HepG2 (cell line): ENCODE measurements at regions not wholly inside any gene's neighbourhood (a gene's known extent, or its start where the extent isn't known, plus 50 kb on each side); places are given as distances from the start of the nearest gene placed in this dataset.
"Not testable (repeated sequence)": the region's sequence is repeated elsewhere in the genome, so short reads cannot be mapped to it uniquely, and the experiment has no call there.

Experiments used
- ATAC-seq: fragments of 200-7000 bp; cut with Tn5 transposase; 3 replicates; pipeline ENCODE4 v1.9.1; 2020; ENCODE audit warnings: mild to moderate bottlenecking, moderate library complexity
- BruUV-seq: library from RNA; stranded (reverse); fragments of 400-500 nt; replicated peaks from 2 replicates; lab custom pipeline; 2021; lab: Mats Ljungman, UMichigan
- CTCF ChIA-PET: fragments of 300-600 bp; formaldehyde crosslinking; extraction: SDS; loops from one replicate; lab custom pipeline; 2021; ENCODE audit warnings: low total read pairs, inconsistent platforms, low intra/inter-chr PET ratio; lab: Yijun Ruan, JAX
- POLR2A ChIA-PET: fragments of 350-600 bp; sonication (Branson Sonifier 250); formaldehyde crosslinking; loops from one replicate; lab custom pipeline; 2020; ENCODE audit warnings: antibody characterized with exemption, inconsistent platforms; lab: Yijun Ruan, JAX
- DNase-seq: peaks from one replicate; pipeline ENCODE4 v3.0.0-alpha.2; 2015; ENCODE audit warnings: low spot score
- FAIRE-seq: peaks from 3 replicates; lab custom pipeline; 2011; peaks lifted over from hg19 to GRCh38; lab: Jason Lieb, UNC
- H2AFZ ChIP-seq: one replicate; pipeline ENCODE4 v1.6.1; 2011; ENCODE audit warnings: low read length, inconsistent platforms
- H3K27ac ChIP-seq: fragments of 300-600 bp; 3 replicates; pipeline ENCODE4 v1.8.0; 2011; ENCODE audit warnings: mixed run types, mild to moderate bottlenecking, mixed read lengths, low read length, inconsistent platforms; ENCODE audit not compliant: insufficient read depth; ENCODE audit errors: extremely low read length
- H3K27me3 ChIP-seq, 2 experiments: fragments of 200-600 bp in 1 of 2; 2 replicates in 1 of 2; 3 replicates in 1 of 2; pipeline versions ENCODE4 v1.6.0 to v1.8.0; 2011; ENCODE audit warnings: low read length in 2 of 2, mild to moderate bottlenecking in 2 of 2, moderate library complexity in 2 of 2, inconsistent platforms in 1 of 2; ENCODE audit not compliant: insufficient read depth in 2 of 2, control insufficient read depth in 1 of 2
- H3K36me3 ChIP-seq, 2 experiments: fragments of 200-600 bp in 1 of 2; replicated peaks in 1 of 2; 2 replicates in 1 of 2; 3 replicates in 1 of 2; pipeline versions ENCODE4 v1.5.1 to v1.8.0; 2011; ENCODE audit warnings: low read length in 2 of 2, inconsistent platforms in 1 of 2; ENCODE audit not compliant: insufficient read depth in 2 of 2, control insufficient read depth in 1 of 2
- H3K4me1 ChIP-seq: 2 replicates; pipeline ENCODE4 v1.5.1; 2012; ENCODE audit warnings: low read length, inconsistent platforms; ENCODE audit not compliant: insufficient read depth
- H3K4me2 ChIP-seq: 2 replicates; pipeline ENCODE4 v1.6.0; 2011; ENCODE audit warnings: low read depth, low read length, inconsistent platforms
- H3K4me3 ChIP-seq, 3 experiments: fragments of 200-600 bp in 1 of 3; sonication (generic), shearing (Covaris generic) in 1 of 3; replicated peaks in 1 of 3; 2 replicates each; pipeline ENCODE4 v1.5.1; 2011 to 2016; ENCODE audit warnings: low read length in 3 of 3, inconsistent platforms in 2 of 3, low read depth in 2 of 3, mild to moderate bottlenecking in 2 of 3, control low read depth in 1 of 3, mixed read lengths in 1 of 3; ENCODE audit not compliant: insufficient read depth in 1 of 3
- H3K79me2 ChIP-seq: one replicate; pipeline ENCODE4 v1.6.1; 2011; ENCODE audit warnings: low read length, inconsistent platforms; ENCODE audit not compliant: insufficient read depth
- H3K9ac ChIP-seq: 2 replicates; pipeline ENCODE4 v1.6.0; 2011; ENCODE audit warnings: mild to moderate bottlenecking, low read depth, low read length, inconsistent platforms; ENCODE audit not compliant: insufficient read depth
- H3K9me3 ChIP-seq: 2 replicates; pipeline ENCODE4 v1.5.1; 2012; ENCODE audit warnings: mild to moderate bottlenecking, low read length
- H4K20me1 ChIP-seq: 2 replicates; pipeline ENCODE4 v1.6.0; 2011; ENCODE audit warnings: inconsistent platforms, mild to moderate bottlenecking, low read length, moderate library complexity; ENCODE audit not compliant: insufficient read depth
- EHMT2 ChIP-seq: fragments of 200-600 bp; sonication (generic); IDR thresholded peaks from 2 replicates; pipeline ENCODE4 v1.7.0; 2017; ENCODE audit warnings: antibody characterized with exemption, low read depth, low read length, borderline replicate concordance
- GABPB1 ChIP-seq: IDR thresholded peaks from 2 replicates; pipeline ENCODE4 v1.6.1; 2016; ENCODE audit warnings: mild to moderate bottlenecking, missing genetic modification reagents, moderate library complexity, missing compliant biosample characterization
- HNF4G ChIP-seq, 2 experiments: sonication (generic) in 1 of 2; formaldehyde crosslinking in 1 of 2; IDR thresholded peaks; 2 replicates each; pipeline versions ENCODE4 v1.4.0 to v1.6.1; 2011 to 2020; ENCODE audit warnings: borderline replicate concordance in 2 of 2, low read depth in 2 of 2, mild to moderate bottlenecking in 2 of 2, low read length in 1 of 2, missing genetic modification reagents in 1 of 2, moderate library complexity in 1 of 2
- HOMEZ ChIP-seq: IDR thresholded peaks from 2 replicates; pipeline ENCODE4 v1.6.1; 2016; ENCODE audit warnings: low read depth
- LCORL ChIP-seq, 2 experiments: fragments of 450-650 bp in 1 of 2; sonication (generic) in 1 of 2; formaldehyde crosslinking in 1 of 2; IDR thresholded peaks; 2 replicates each; pipeline versions ENCODE4 v1.5.0 to v1.6.1; 2017 to 2020; ENCODE audit warnings: antibody characterized with exemption in 1 of 2, missing genetic modification reagents in 1 of 2
- MED1 ChIP-seq: sonication (generic); formaldehyde crosslinking; IDR thresholded peaks from 2 replicates; pipeline ENCODE4 v1.4.0; 2020; ENCODE audit warnings: missing genetic modification reagents
- POGZ ChIP-seq: sonication (generic); formaldehyde crosslinking; IDR thresholded peaks from 2 replicates; pipeline ENCODE4 v1.4.0; 2020; ENCODE audit warnings: mild to moderate bottlenecking, missing genetic modification reagents
- RCOR2 ChIP-seq: IDR thresholded peaks from 2 replicates; pipeline ENCODE4 v1.6.1; 2016; ENCODE audit warnings: missing biosample characterization, missing genetic modification reagents
- RXRA ChIP-seq: sonication (generic); formaldehyde crosslinking; IDR thresholded peaks from 2 replicates; pipeline ENCODE4 v1.5.1; 2020; ENCODE audit warnings: missing genetic modification reagents
- SALL1 ChIP-seq: sonication (generic); formaldehyde crosslinking; IDR thresholded peaks from 2 replicates; pipeline ENCODE4 v1.8.0; 2022; ENCODE audit warnings: mild to moderate bottlenecking, missing genetic modification reagents
- SOX5 ChIP-seq: IDR thresholded peaks from 2 replicates; pipeline ENCODE4 v1.6.1; 2016; ENCODE audit warnings: borderline replicate concordance
- THAP9 ChIP-seq: sonication (generic); formaldehyde crosslinking; IDR thresholded peaks from 2 replicates; pipeline ENCODE4; 2020; ENCODE audit warnings: missing genetic modification reagents, mild to moderate bottlenecking, borderline replicate concordance
- ZFP90 ChIP-seq: sonication (generic); formaldehyde crosslinking; IDR thresholded peaks from 2 replicates; pipeline ENCODE4 v1.8.0; 2022; ENCODE audit warnings: missing genetic modification reagents, mild to moderate bottlenecking, inconsistent platforms, borderline replicate concordance
- ZNF350 ChIP-seq: sonication (generic); formaldehyde crosslinking; IDR thresholded peaks from 2 replicates; pipeline ENCODE4 v1.4.0; 2020; ENCODE audit warnings: mild to moderate bottlenecking, low read depth, missing genetic modification reagents, borderline replicate concordance
- ZNF644 ChIP-seq: IDR thresholded peaks from 2 replicates; pipeline ENCODE4 v1.6.1; 2016; ENCODE audit warnings: low read depth
- WGBS: methylation state at CpG from one replicate; pipeline ENCODE4 v1.1.6; 2017; ENCODE audit warnings: low lambda C conversion rate; 5-methylcytosine and 5-hydroxymethylcytosine counted together
- in situ Hi-C: cut with HindIII; loops from 2 replicates; pipeline ENCODE4 v1.10.0; 2017; ENCODE audit warnings: low pct_unique_long_range_greater_than_20kb; ENCODE audit not compliant: extremely low pct_ligation_motif_present
- intact Hi-C: fragments of 100-400 bp; cut with micrococcal nuclease; formaldehyde crosslinking; loops from one replicate; pipeline ENCODE4 v1.10.0; 2022; ENCODE audit not compliant: unreplicated experiment

GRCh38 chr4:85043812-85044496 lies 77.5 kb upstream of the WDFY3 start:
- peak; percentile 99 for ATAC-seq
- POLR2A ChIA-PET; CTCF ChIA-PET; H3K27ac ChIP-seq; H3K79me2 ChIP-seq; H3K9ac ChIP-seq; BruUV-seq; H3K36me3 ChIP-seq; in situ Hi-C loops; H3K27me3 ChIP-seq; intact Hi-C loops; H4K20me1 ChIP-seq; H3K9me3 ChIP-seq; TF ChIP-seq LCORL (IDR thresholded peaks at IDR 0.05); HNF4G (CRISPR knock-in tag; IDR thresholded peaks at IDR 0.05; ENCODE audit: borderline replicate concordance, low read depth): not testable (repeated sequence)
- Histone ChIP-seq H2AFZ (peak overlapping the region; percentile 42), H3K4me3 (peak overlapping the region in 1 of 3 experiments; percentile 38; a peak in 2 of 6 replicates), H3K4me2 (peak overlapping the region; percentile 63), H3K4me1 (peaks cover 23% of the 10 kb centered on the region)
- WGBS, result 0% methylated on average over 1 of the region's 6 CpGs
- peak; percentile 85 for DNase-seq
- FAIRE-seq, result peak; percentile 28
- TF ChIP-seq ZNF350 (peak; percentile 50; the same call in 1 of the 2 replicates), RCOR2 (CRISPR knock-in tag) (0 out of 2 replicates have a peak, but pooled peaks have one; percentile 32), RXRA (peak; percentile 18; the same call in 1 of the 2 replicates), LCORL (CRISPR knock-in tag; IDR thresholded peaks at IDR 0.05) (peak; percentile 39; the same call in 1 of the 2 replicates), THAP9 (CRISPR knock-in tag) (peak; percentile 80; the same call in 1 of the 2 replicates), POGZ (CRISPR knock-in tag) (peak; percentile 85), GABPB1 (CRISPR knock-in tag) (peak; percentile 63), ZNF644 (CRISPR knock-in tag) (peak; percentile 98), EHMT2 (peak; percentile 69; the same call in 1 of the 2 replicates), SOX5 (CRISPR knock-in tag) (peak; percentile 20; the same call in 1 of the 2 replicates), MED1 (CRISPR knock-in tag) (peak; percentile 38; the same call in 1 of the 2 replicates), HOMEZ (CRISPR knock-in tag) (peak; percentile 68; the same call in 1 of the 2 replicates), HNF4G (IDR thresholded peaks at IDR 0.05; ENCODE audit: borderline replicate concordance, low read depth, low read length) (peak; percentile 57; the same call in 1 of the 2 replicates), SALL1 (peak; percentile 56; the same call in 1 of the 2 replicates), ZFP90 (CRISPR knock-in tag) (0 out of 2 replicates have a peak, but pooled peaks have one; percentile 28)
